HG03457 (cell line): ENCODE measurements at regions not wholly inside any gene's neighbourhood (a gene's known extent, or its start where the extent isn't known, plus 50 kb on each side); places are given as distances from the start of the nearest gene placed in this dataset.
"Not testable (repeated sequence)": the region's sequence is repeated elsewhere in the genome, so short reads cannot be mapped to it uniquely, and the experiment has no call there.

ENCODE experiments used
- ATAC-seq: cut with Tn5 transposase; IDR thresholded peaks from one replicate; pipeline ENCODE4 v1.9.1; 2021; ENCODE audit warnings: moderate number of reproducible peaks; ENCODE audit not compliant: unreplicated experiment

DNA sequence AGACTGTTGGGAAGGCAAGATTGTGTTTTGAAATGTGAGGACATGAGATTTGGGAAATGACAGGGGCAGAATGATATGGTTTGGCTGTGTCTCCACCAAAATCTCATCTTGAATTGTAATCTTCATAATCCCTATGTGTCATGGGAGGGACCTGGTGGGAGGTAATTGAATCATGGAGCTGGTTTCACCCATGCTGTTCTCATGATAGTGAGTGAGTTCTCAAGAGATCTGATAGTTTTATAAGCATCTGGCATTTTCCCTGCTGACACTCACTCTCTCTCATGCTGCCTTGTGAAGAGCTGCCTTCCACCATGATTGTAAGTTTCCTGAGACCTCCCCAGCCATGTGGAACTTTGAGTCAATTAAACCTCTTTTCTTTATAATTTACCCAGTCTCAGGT, 406.2 kb downstream of the KIF20B start:
- ATAC-seq, result not testable (repeated sequence)

GRCh38 chr10:90111671-90112070, 410.3 kb downstream of the KIF20B start:
- no peak for ATAC-seq

DNA sequence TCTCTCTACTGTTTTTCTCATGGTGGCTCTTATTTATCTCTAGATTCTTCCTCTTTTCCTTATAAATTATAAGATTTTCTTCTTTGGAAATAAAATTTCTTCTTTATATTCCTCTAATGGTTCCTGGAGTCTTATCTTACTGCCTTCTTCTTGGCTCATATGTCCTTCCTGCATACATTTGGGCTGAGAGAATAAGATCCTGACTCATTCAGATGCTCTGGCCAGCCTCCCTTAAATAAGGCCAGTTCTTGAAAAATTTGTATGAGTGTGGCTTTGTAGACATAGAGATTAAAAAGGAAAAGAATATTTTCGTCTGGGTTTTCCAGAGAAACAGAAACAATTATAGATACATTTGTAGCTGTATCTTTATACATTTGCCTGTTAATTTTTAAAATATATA, 411.3 kb downstream of the KIF20B start:
- no peak for ATAC-seq

- not testable (repeated sequence) for ATAC-seq
Measured at GRCh38 chr10:90118567-90118966, 417.2 kb downstream of the KIF20B start.

DNA sequence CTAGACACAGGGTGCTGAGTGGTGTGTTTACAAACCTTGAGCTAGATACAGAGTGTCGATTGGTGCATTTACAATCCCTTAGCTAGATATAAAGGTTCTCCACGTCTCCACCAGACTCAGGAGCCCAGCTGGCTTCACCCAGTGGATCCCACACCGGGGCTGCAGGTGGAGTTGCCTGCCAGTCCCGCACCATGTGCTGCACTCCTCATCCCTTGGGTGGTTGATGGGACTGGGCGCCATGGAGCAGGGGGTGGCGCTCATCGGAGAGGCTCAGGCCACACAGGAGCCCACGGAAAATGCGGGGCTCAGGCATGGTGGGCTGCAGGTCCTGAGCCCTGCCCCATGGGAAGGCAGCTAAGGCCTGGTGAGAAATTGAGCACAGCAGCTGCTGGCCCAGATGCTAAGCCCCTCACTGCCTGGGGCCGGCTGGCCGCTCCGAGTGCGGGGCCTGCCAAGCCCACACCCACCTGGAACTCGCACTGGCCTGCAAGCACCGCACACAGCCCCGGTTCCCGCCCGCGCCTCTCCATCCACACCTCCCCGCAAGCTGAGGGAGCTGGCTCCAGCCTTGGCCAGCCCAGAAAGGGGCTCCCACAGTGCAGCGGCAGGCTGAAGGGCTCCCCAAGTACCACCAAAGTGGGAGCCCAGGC, 418.4 kb downstream of the KIF20B start:
- ATAC-seq, result not testable (repeated sequence)

- no peak for ATAC-seq
Measured at GRCh38 chr10:90125456-90126255, 424.3 kb downstream of the KIF20B start.

GRCh38 chr10:90126256-90126595, 424.8 kb downstream of the KIF20B start:
- no peak for ATAC-seq

GRCh38 chr10:90130321-90131086, 429.1 kb downstream of the KIF20B start:
- no peak for ATAC-seq

- no peak for ATAC-seq
Measured at GRCh38 chr10:90133606-90134005, 432.2 kb downstream of the KIF20B start.

- ATAC-seq, result no peak
Measured at GRCh38 chr10:90136731-90137316, 435.4 kb downstream of the KIF20B start.

- no peak for ATAC-seq
Measured at GRCh38 chr10:90138844-90139243, 437.5 kb downstream of the KIF20B start.

DNA sequence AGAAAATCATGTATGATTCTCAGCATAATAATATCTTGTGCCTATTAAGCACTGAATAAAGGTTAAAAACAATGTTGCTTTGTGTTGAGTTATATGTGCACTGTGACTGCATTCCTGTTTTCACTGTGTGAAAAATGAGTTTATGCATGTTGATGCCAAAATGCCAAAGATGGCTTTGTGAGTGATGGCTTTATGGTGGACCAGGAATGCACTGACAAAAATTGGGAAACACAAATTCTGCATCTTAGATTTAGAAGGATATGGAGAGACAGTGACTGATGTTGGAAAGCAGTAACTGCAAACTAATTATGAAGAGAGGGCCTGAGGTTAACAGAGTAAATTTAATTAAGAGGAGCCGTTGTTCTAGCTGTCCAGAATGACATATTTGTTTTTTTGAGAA, 440.4 kb downstream of the KIF20B start:
- no peak for ATAC-seq

GRCh38 chr10:90143937-90144336, 442.5 kb downstream of the KIF20B start:
- ATAC-seq, result no peak

GRCh38 chr10:90148116-90148855, 446.9 kb downstream of the KIF20B start:
- no peak for ATAC-seq

DNA sequence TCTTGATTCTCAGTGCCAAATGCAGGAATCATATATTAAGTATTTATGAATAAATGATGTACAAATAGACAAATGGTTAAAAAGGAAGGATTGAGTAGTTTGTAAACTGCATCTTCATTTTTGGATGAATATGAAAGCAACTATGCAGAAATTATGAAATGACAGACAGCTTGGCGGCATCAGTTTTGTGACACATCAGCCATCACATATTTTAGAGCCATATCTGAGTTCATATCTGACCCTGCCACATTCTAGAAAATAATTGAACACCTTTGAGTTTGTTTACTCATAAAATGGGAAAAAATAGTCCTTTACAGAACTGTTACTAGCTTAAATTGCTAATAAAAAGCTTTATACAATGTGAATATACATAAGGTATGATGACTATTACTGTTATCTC, 448.2 kb downstream of the KIF20B start:
- no peak for ATAC-seq

- no peak for ATAC-seq
Measured at GRCh38 chr10:90162271-90162853, 461.0 kb downstream of the KIF20B start.

DNA sequence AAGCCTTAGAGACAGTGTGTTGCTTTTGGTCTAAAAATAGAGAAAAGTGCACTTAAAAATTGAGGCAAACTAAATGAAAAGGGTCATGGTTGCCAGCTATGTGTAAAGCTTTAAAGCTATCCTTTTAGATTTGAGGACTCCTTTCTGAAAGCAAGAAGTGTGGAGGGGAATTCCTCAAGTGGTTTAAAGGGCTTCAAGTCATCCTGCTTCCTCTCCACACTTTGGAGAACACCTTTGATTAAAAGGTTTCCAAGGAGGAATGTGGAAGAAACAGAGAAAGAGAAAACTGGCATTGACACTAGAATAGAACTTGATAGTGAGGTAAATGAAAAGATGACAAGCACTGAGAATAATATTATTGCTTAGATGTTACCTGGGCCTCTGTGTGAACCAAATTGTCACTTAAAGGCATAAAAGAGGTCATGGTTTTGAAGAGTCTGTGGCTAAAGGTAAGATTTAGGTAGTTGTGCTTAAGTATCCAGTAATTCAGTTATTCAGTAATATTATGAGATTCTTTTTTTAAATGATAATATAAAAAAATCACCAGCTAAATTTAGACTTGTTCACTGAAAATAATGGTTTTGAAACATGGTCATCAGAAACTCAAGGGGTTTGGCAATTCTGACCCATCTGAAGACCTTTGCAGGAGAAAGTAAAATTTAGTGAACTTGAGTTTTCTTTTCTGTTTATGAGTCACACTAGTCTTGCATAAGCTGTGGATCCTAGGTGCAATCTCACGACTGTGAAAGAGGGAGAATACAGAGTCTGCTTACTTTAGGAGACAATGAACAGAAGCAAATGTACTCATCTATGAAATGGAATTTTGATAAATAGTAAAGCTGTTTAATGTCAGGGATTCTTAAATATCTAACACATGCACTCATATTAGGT, 466.0 kb downstream of the KIF20B start:
- no peak for ATAC-seq

DNA sequence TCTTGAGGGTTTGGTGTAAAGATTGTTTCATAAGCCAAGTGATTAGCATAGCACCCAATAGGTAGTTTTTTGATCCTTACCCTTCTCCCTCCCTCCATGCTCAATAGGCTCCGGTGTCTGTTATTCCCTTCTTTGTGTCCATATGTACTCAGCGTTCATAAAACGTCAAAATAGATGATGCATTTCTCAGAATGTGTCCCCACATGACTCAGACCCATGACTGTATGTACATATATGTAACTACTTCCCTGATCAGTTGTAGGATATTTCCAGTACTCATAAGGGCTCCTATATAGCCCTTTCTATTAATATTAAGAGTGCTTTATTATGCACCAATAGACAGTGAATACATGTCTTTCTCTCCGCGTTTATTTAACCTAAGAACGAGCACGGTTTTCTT, 466.9 kb downstream of the KIF20B start:
- no peak for ATAC-seq

DNA sequence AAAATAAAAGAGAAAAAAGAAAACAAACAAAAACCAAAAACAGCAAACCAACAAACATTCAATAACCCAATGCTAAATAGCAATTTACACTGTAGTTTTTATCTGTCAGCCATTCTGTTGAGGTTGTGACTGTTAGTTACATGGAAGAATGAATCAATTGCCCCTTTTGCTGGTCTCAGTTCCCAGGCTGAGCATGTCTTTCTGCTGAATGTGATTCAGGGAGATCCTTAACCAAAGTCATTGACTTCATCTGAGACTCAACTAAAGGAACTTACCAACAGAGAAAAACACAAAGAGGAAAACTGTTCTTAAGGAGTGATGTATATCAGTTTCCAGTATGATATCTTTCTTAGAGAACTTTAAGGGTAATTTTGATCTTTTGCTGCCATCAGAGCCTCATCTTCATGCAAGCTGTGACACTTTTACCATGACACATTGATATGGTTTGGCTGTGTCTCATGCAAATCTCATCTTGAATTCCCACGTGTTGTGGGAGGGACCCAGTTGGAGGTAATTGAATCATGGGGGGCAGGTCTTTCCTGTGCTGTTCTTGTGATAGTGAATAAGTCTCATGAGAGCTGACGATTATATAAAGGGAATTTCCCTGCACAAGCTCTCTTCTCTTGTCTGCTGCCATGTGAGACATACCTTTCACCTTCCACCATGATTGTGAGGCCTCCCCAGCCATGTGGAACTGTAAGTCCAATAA, 469.8 kb downstream of the KIF20B start:
- ATAC-seq, result no peak
